SK-N-SH (cell line): ENCODE measurements at regions not wholly inside any gene's neighbourhood (a gene's known extent, or its start where the extent isn't known, plus 50 kb on each side); places are given as distances from the start of the nearest gene placed in this dataset.

Source experiments
- CTCF ChIA-PET: fragments of 300-600, 350-600 bp; formaldehyde crosslinking; extraction: SDS; loops from one replicate; lab custom pipeline; 2021; lab: Yijun Ruan, JAX
- POLR2A ChIA-PET: fragments of 350-600 bp; sonication (Branson Sonifier 250); formaldehyde crosslinking; extraction: SDS; loops from one replicate; lab custom pipeline; 2020; ENCODE audit warnings: antibody characterized with exemption, inconsistent platforms; lab: Yijun Ruan, JAX
- DNase-seq: peaks from one replicate; pipeline ENCODE4 v3.0.0; 2012
- H2AFZ ChIP-seq: fragments of 200-600 bp; sonication (generic); 2 replicates; pipeline ENCODE4 v1.8.1; 2016; ENCODE audit warnings: antibody characterized with exemption, mild to moderate bottlenecking, low read depth
- H3F3A ChIP-seq: fragments of 200-600 bp; sonication (generic); replicated peaks from 2 replicates; pipeline ENCODE3; 2016; ENCODE audit warnings: antibody characterized with exemption, mild to moderate bottlenecking; ENCODE audit not compliant: insufficient read depth
- H3K27ac ChIP-seq, 2 experiments: fragments of 200-500 bp in 1 of 2; fragments of 200-600 bp in 1 of 2; sonication (Bioruptor generic) in 1 of 2; sonication (generic), shearing (Covaris generic) in 1 of 2; 2 replicates each; pipeline versions ENCODE4 v1.5.1 to v1.6.1; 2014 to 2016; ENCODE audit warnings: low read depth in 2 of 2, inconsistent platforms in 1 of 2, low read length in 1 of 2, mild to moderate bottlenecking in 1 of 2, mixed read lengths in 1 of 2
- H3K27me3 ChIP-seq: fragments of 200-600 bp; sonication (generic), shearing (Covaris generic); 2 replicates; pipeline ENCODE4 v1.6.1; 2016; ENCODE audit warnings: mixed run types; ENCODE audit not compliant: insufficient read depth
- H3K36me3 ChIP-seq, 2 experiments: fragments of 200-500 bp in 1 of 2; fragments of 200-600 bp in 1 of 2; sonication (Bioruptor generic) in 1 of 2; sonication (generic) in 1 of 2; replicated peaks in 1 of 2; 2 replicates each; pipeline versions ENCODE3 to v1.5.1; 2014 to 2016; ENCODE audit warnings: low read length in 1 of 2, mild to moderate bottlenecking in 1 of 2; ENCODE audit not compliant: insufficient read depth in 2 of 2, control insufficient read depth in 1 of 2
- H3K4me1 ChIP-seq, 2 experiments: fragments of 200-500 bp in 1 of 2; fragments of 200-600 bp in 1 of 2; sonication (Bioruptor generic) in 1 of 2; sonication (generic), shearing (Covaris generic) in 1 of 2; 2 replicates each; pipeline versions ENCODE4 v1.5.1 to v1.6.1; 2014 to 2016; ENCODE audit warnings: low read depth in 1 of 2, low read length in 1 of 2, mixed run types in 1 of 2; ENCODE audit not compliant: insufficient read depth in 2 of 2, control insufficient read depth in 1 of 2
- H3K4me2 ChIP-seq: fragments of 200-600 bp; sonication (generic), shearing (Covaris generic); 2 replicates; pipeline ENCODE4 v1.6.1; 2017; ENCODE audit warnings: mixed run types
- H3K4me3 ChIP-seq, 2 experiments: fragments of 200-500 bp in 1 of 2; fragments of 200-600 bp in 1 of 2; sonication (Bioruptor generic) in 1 of 2; sonication (generic), shearing (Covaris generic) in 1 of 2; 2 replicates each; pipeline versions ENCODE4 v1.5.1 to v1.8.1; 2014 to 2016; ENCODE audit warnings: low read depth in 2 of 2, inconsistent platforms in 1 of 2, low read length in 1 of 2, mild to moderate bottlenecking in 1 of 2, mixed read lengths in 1 of 2, moderate library complexity in 1 of 2
- H3K79me2 ChIP-seq: fragments of 200-600 bp; sonication (generic); 2 replicates; pipeline ENCODE4 v1.8.1; 2017; ENCODE audit warnings: mild to moderate bottlenecking; ENCODE audit not compliant: insufficient read depth
- H3K9ac ChIP-seq: fragments of 200-600 bp; sonication (generic); 2 replicates; pipeline ENCODE4 v1.6.1; 2017; ENCODE audit warnings: mixed run types
- H3K9me2 ChIP-seq: fragments of 200-600 bp; sonication (generic); 2 replicates; pipeline ENCODE4 v1.6.1; 2017; ENCODE audit warnings: mixed run types
- H3K9me3 ChIP-seq: fragments of 200-600 bp; sonication (generic); 2 replicates; pipeline ENCODE4 v1.6.1; 2017; ENCODE audit warnings: mixed run types, mild to moderate bottlenecking, moderate library complexity
- H4K20me1 ChIP-seq: fragments of 200-600 bp; sonication (generic); 2 replicates; pipeline ENCODE4 v1.6.1; 2017; ENCODE audit warnings: mild to moderate bottlenecking, mixed run types; ENCODE audit not compliant: insufficient read depth
- ELF1 ChIP-seq: IDR thresholded peaks from 2 replicates; pipeline ENCODE4 v1.4.0; 2012
- FOXJ3 ChIP-seq: sonication (generic); formaldehyde crosslinking; IDR thresholded peaks from 2 replicates; pipeline ENCODE4 v1.5.1; 2020; ENCODE audit warnings: mild to moderate bottlenecking, missing genetic modification reagents
- FOXM1 ChIP-seq: IDR thresholded peaks from 2 replicates; pipeline ENCODE4 v1.4.0; 2012; ENCODE audit warnings: low read depth, mild to moderate bottlenecking
- GABPA ChIP-seq: IDR thresholded peaks from 2 replicates; pipeline ENCODE4 v1.4.0; 2012; ENCODE audit warnings: low read depth, mild to moderate bottlenecking
- GATA2 ChIP-seq: sonication (generic); formaldehyde crosslinking; IDR thresholded peaks from 2 replicates; pipeline ENCODE4 v1.5.0; 2020; ENCODE audit warnings: mild to moderate bottlenecking, missing genetic modification reagents
- IRF3 ChIP-seq: fragments of 150-350 bp; IDR thresholded peaks from 2 replicates; pipeline ENCODE4 v1.6.1; 2016; ENCODE audit warnings: mild to moderate bottlenecking, low read depth, low read length
- JUND ChIP-seq: IDR thresholded peaks from 2 replicates; pipeline ENCODE4 v1.4.0; 2012
- MXI1 ChIP-seq: IDR thresholded peaks from 2 replicates; pipeline ENCODE4 v1.6.1; 2012; ENCODE audit warnings: mild to moderate bottlenecking, low read depth, low read length, improper control_type of control experiment
- NFIC ChIP-seq: IDR thresholded peaks from 2 replicates; pipeline ENCODE4 v1.4.0; 2012; ENCODE audit warnings: borderline replicate concordance
- NRF1 ChIP-seq: IDR thresholded peaks from 2 replicates; pipeline ENCODE4 v1.6.1; 2012; ENCODE audit warnings: low read depth, mild to moderate bottlenecking, low read length
- POLR2AphosphoS5 ChIP-seq: IDR thresholded peaks from 2 replicates; pipeline ENCODE4 v1.6.1; 2012; ENCODE audit warnings: low read depth, low read length
- RCOR1 ChIP-seq: fragments of 150-350 bp; IDR thresholded peaks from 2 replicates; pipeline ENCODE4 v1.6.1; 2017; ENCODE audit warnings: antibody characterized with exemption, low read length
- REST ChIP-seq: IDR thresholded peaks from 2 replicates; pipeline ENCODE4 v1.6.1; 2012; ENCODE audit warnings: mild to moderate bottlenecking, low read depth, low read length, moderate library complexity
- RFX5 ChIP-seq: IDR thresholded peaks from 2 replicates; pipeline ENCODE4 v1.6.1; 2012; ENCODE audit warnings: mild to moderate bottlenecking, improper control_type of control experiment, low read length
- RXRA ChIP-seq: IDR thresholded peaks from 2 replicates; pipeline ENCODE4 v1.4.0; 2012; ENCODE audit warnings: low read depth, mild to moderate bottlenecking, borderline replicate concordance
- SMC3 ChIP-seq: IDR thresholded peaks from 2 replicates; pipeline ENCODE4 v1.6.1; 2012; ENCODE audit warnings: low read depth, low read length, improper control_type of control experiment
- TAF1 ChIP-seq: IDR thresholded peaks from 2 replicates; pipeline ENCODE4 v1.6.1; 2012; ENCODE audit warnings: low read depth, mild to moderate bottlenecking, low read length, moderate library complexity, borderline replicate concordance
- TCF12 ChIP-seq: IDR thresholded peaks from 2 replicates; pipeline ENCODE4 v1.4.0; 2012
- TEAD4 ChIP-seq: IDR thresholded peaks from 2 replicates; pipeline ENCODE4 v1.4.0; 2012; ENCODE audit warnings: mild to moderate bottlenecking, borderline replicate concordance; ENCODE audit not compliant: insufficient read depth
- USF1 ChIP-seq: IDR thresholded peaks from 2 replicates; pipeline ENCODE4 v1.4.0; 2012; ENCODE audit warnings: low read depth, borderline replicate concordance
- YY1 ChIP-seq: IDR thresholded peaks from 2 replicates; pipeline ENCODE4 v1.4.0; 2012; ENCODE audit warnings: low read depth, mild to moderate bottlenecking
- ZBTB33 ChIP-seq: IDR thresholded peaks from 2 replicates; pipeline ENCODE4 v1.4.0; 2012; ENCODE audit warnings: low read depth, borderline replicate concordance
- WGBS: methylation state at CpG from one replicate; pipeline ENCODE4 v1.1.6; 2017; ENCODE audit warnings: low lambda C conversion rate; 5-methylcytosine and 5-hydroxymethylcytosine counted together

- WGBS, result 75% methylated on average over 5 of the region's 5 CpGs
- no peak overlapping the region for H3K4me3 ChIP-seq
- no peaks in the 10 kb centered on the region for H4K20me1 ChIP-seq
- H3F3A ChIP-seq, result no peaks in the 10 kb centered on the region
- no peak for TF ChIP-seq POLR2AphosphoS5
- no peak for TF ChIP-seq JUND
- no peak for TF ChIP-seq MXI1
- TF ChIP-seq FOXJ3 (CRISPR knock-in tag), result no peak
- TF ChIP-seq YY1, result no peak
- no peak for TF ChIP-seq IRF3
- no peak for TF ChIP-seq RFX5
- TF ChIP-seq RCOR1, result no peak
- TF ChIP-seq USF1, result no peak
- no peak for TF ChIP-seq NFIC
- no peak for TF ChIP-seq GATA2 (CRISPR knock-in tag)
- DNase-seq, result no peak
- POLR2A ChIA-PET, result interaction anchor here (0.8 kb wide), 1 partner anchor 11 kb away, joined by 9 read pairs; no protein-coding TSS in a partner anchor
- no peaks in the 10 kb centered on the region; the same call in 1 of the 2 replicates for H3K27me3 ChIP-seq
- no peak overlapping the region for H3K9ac ChIP-seq
- H3K9me2 ChIP-seq, result no peaks in the 10 kb centered on the region
- no peak overlapping the region for H3K27ac ChIP-seq
- H3K9me3 ChIP-seq, result no peaks in the 10 kb centered on the region
- no peak overlapping the region for H2AFZ ChIP-seq
- CTCF ChIA-PET, result interaction anchor here (1.7 kb wide), 1 partner anchor 149 kb away, joined by 4 read pairs; no protein-coding TSS in a partner anchor
- no peak overlapping the region for H3K4me2 ChIP-seq
- no peaks in the 10 kb centered on the region for H3K36me3 ChIP-seq
- H3K4me1 ChIP-seq, result peaks cover 0 to 2% of the 10 kb centered on the region in 2 experiments; a peak in 1 of 4 replicates
- no peaks in the 10 kb centered on the region for H3K79me2 ChIP-seq
Observed at GRCh38 chr20:33919653-33920052, 74.1 kb upstream of the RALY start.

- H3F3A ChIP-seq, result no peaks in the 10 kb centered on the region
- H3K79me2 ChIP-seq, result no peaks in the 10 kb centered on the region
- WGBS, result 61% methylated on average over 3 of the region's 3 CpGs
- CTCF ChIA-PET, result interaction anchor here (0.9 kb wide), 1 partner anchor 19 kb away, joined by 3 read pairs; no protein-coding TSS in a partner anchor
- H3K9me3 ChIP-seq, result no peaks in the 10 kb centered on the region
- no peak overlapping the region for H3K27ac ChIP-seq
- H2AFZ ChIP-seq, result no peak overlapping the region
- no peak overlapping the region for H3K9ac ChIP-seq
- no peaks in the 10 kb centered on the region for H3K9me2 ChIP-seq
- POLR2A ChIA-PET, result no interaction called here
- H3K4me1 ChIP-seq, result peaks cover 0 to 3% of the 10 kb centered on the region in 2 experiments; a peak in 1 of 4 replicates
- no peak for DNase-seq
- no peak overlapping the region for H3K4me2 ChIP-seq
- no peaks in the 10 kb centered on the region for H3K36me3 ChIP-seq
- no peaks in the 10 kb centered on the region; the same call in 1 of the 2 replicates for H3K27me3 ChIP-seq
- no peak overlapping the region for H3K4me3 ChIP-seq
- H4K20me1 ChIP-seq, result no peaks in the 10 kb centered on the region
- no peak for TF ChIP-seq YY1
- no peak for TF ChIP-seq RXRA
- no peak for TF ChIP-seq SMC3
- no peak for TF ChIP-seq ZBTB33
- no peak for TF ChIP-seq ELF1
- TF ChIP-seq REST, result no peak
- no peak for TF ChIP-seq FOXM1
- no peak for TF ChIP-seq TAF1
- TF ChIP-seq TEAD4, result no peak
- TF ChIP-seq TCF12, result no peak
- no peak for TF ChIP-seq GABPA
- TF ChIP-seq NRF1, result no peak
- TF ChIP-seq MXI1, result no peak
Observed at GRCh38 chr20:33922224-33922623, 71.5 kb upstream of the RALY start.
